Liver (tissue), 8 donors: ENCODE measurements at regions not wholly inside any gene's neighbourhood (a gene's known extent, or its start where the extent isn't known, plus 50 kb on each side); places are given as distances from the start of the nearest gene placed in this dataset.
"Not testable (repeated sequence)": the region's sequence is repeated elsewhere in the genome, so short reads cannot be mapped to it uniquely, and the experiment has no call there.

Experiments
- DNase-seq: peaks from one replicate; pipeline ENCODE4 v3.0.0-alpha.2; 2017; ENCODE audit warnings: low spot score
- H3K27ac ChIP-seq, 2 donors: one replicate each; pipeline ENCODE4 v1.7.0; 2013; ENCODE audit warnings: inconsistent platforms in 2 of 2, low read length in 2 of 2, control low read depth in 1 of 2, low read depth in 1 of 2, mild to moderate bottlenecking in 1 of 2
- H3K27me3 ChIP-seq, 4 donors: one replicate each; pipeline versions ENCODE4 v1.6.1 to v1.7.0; 2013; ENCODE audit warnings: low read length in 3 of 4, inconsistent platforms in 1 of 4, mild to moderate bottlenecking in 1 of 4, moderate library complexity in 1 of 4; ENCODE audit not compliant: control insufficient read depth in 4 of 4, insufficient read depth in 4 of 4
- H3K36me3 ChIP-seq, 4 donors: one replicate each; pipeline versions ENCODE4 v1.6.1 to v1.7.0; 2013; ENCODE audit warnings: low read length in 3 of 4, mild to moderate bottlenecking in 3 of 4, low read depth in 1 of 4, moderate library complexity in 1 of 4; ENCODE audit not compliant: control insufficient read depth in 4 of 4, insufficient read depth in 3 of 4
- H3K4me1 ChIP-seq, 4 donors: one replicate each; pipeline versions ENCODE4 v1.6.1 to v1.7.0; 2013; ENCODE audit warnings: low read length in 3 of 4, mild to moderate bottlenecking in 3 of 4, moderate library complexity in 1 of 4; ENCODE audit not compliant: control insufficient read depth in 4 of 4, insufficient read depth in 4 of 4
- H3K4me3 ChIP-seq, 3 donors: one replicate each; pipeline versions ENCODE4 v1.6.1 to v1.7.0; 2013; ENCODE audit warnings: low read length in 3 of 3, control low read depth in 1 of 3, low read depth in 1 of 3, mild to moderate bottlenecking in 1 of 3
- H3K9ac ChIP-seq, 2 donors: one replicate each; pipeline ENCODE4 v1.7.0; 2013; ENCODE audit warnings: low read length in 2 of 2, mild to moderate bottlenecking in 2 of 2, moderate library complexity in 2 of 2, control low read depth in 1 of 2, low read depth in 1 of 2
- H3K9me3 ChIP-seq, 4 donors: one replicate each; pipeline versions ENCODE4 v1.6.1 to v1.7.0; 2013; ENCODE audit warnings: low read length in 3 of 4; ENCODE audit not compliant: control insufficient read depth in 4 of 4
- ATF3 ChIP-seq: IDR thresholded peaks from 2 replicates; pipeline ENCODE4 v1.6.1; 2016; ENCODE audit warnings: antibody characterized with exemption
- CTCF ChIP-seq: fragments of 150-350 bp; IDR thresholded peaks from 2 replicates; pipeline ENCODE4 v1.5.1; 2017; ENCODE audit warnings: improper control_type of control experiment, low read depth, low read length; ENCODE audit not compliant: missing input control
- EGR1 ChIP-seq, 2 donors: IDR thresholded peaks; 2 replicates each; pipeline ENCODE4 v1.6.1; 2016 to 2018; ENCODE audit warnings: antibody characterized with exemption in 2 of 2, low read depth in 2 of 2
- FOXA1 ChIP-seq: IDR thresholded peaks from 2 replicates; pipeline ENCODE4 v1.6.1; 2016; ENCODE audit warnings: antibody characterized with exemption
- FOXA2 ChIP-seq: IDR thresholded peaks from 2 replicates; pipeline ENCODE4 v1.6.1; 2016; ENCODE audit warnings: antibody characterized with exemption
- GABPA ChIP-seq, 2 donors: IDR thresholded peaks in 1 of 2; conservative IDR thresholded peaks in 1 of 2; 2 replicates each; pipeline ENCODE4 v1.6.1; 2016; ENCODE audit warnings: antibody characterized with exemption in 2 of 2, mild to moderate bottlenecking in 1 of 2, moderate library complexity in 1 of 2
- NR2F2 ChIP-seq: IDR thresholded peaks from 2 replicates; pipeline ENCODE4 v1.6.1; 2016; ENCODE audit warnings: antibody characterized with exemption
- RAD21 ChIP-seq, 2 donors: IDR thresholded peaks; 2 replicates each; pipeline ENCODE4 v1.6.1; 2016; ENCODE audit warnings: antibody characterized with exemption in 2 of 2, mild to moderate bottlenecking in 2 of 2
- RXRA ChIP-seq, 2 donors: IDR thresholded peaks; 2 replicates each; pipeline ENCODE4 v1.6.1; 2017 to 2018; ENCODE audit warnings: antibody characterized with exemption in 2 of 2, mild to moderate bottlenecking in 1 of 2
- TAF1 ChIP-seq: conservative IDR thresholded peaks from 2 replicates; pipeline ENCODE4 v1.6.1; 2016; ENCODE audit warnings: antibody characterized with exemption, mild to moderate bottlenecking
- WGBS: extraction: QIAGEN DNeasy Blood & Tissue Kit; methylation state at CpG from one replicate; pipeline ENCODE4 v1.1.7; 2013; 5-methylcytosine and 5-hydroxymethylcytosine counted together
- TF ChIP-seq, protein P1 (sequence below): IDR thresholded peaks from 2 replicates; pipeline ENCODE4 v1.6.1; 2016; ENCODE audit warnings: antibody characterized with exemption
- TF ChIP-seq, protein P2 (sequence below): IDR thresholded peaks from 2 replicates; pipeline ENCODE4 v1.6.1; 2016; ENCODE audit warnings: antibody characterized with exemption, mild to moderate bottlenecking
- TF ChIP-seq, protein P3 (sequence below): IDR thresholded peaks from 2 replicates; pipeline ENCODE4 v1.6.1; 2016; ENCODE audit warnings: antibody characterized with exemption
- donor health status: healthy.
- donor health status: healthy.
- donor health status: healthy.
- donor health status: healthy.
- donor health status: healthy.

DNA sequence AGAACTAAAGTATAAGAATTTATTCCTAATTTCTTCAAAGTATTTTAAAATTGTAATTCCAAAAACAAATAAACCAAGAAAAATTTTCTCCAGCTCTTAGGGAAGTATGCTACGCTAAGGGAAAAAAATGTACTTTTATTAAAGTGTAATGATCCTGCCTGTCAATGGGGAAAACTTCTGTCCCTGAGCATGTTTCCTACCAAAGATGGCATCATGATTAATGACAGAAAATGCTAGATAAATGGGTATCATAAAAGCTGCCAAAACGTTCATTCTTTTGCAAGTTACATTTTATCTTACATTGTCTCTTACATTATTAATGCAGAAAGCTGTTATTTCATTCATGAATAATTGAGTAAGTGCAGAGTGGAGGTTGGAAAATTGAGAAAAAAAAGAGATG lies 443.4 kb downstream of the TECRL start (continued):
- TF ChIP-seq CTCF: no peak
- TF ChIP-seq RAD21 (IDR thresholded peaks at IDR 0.05): no peak

- H3K27ac ChIP-seq, H3K36me3 ChIP-seq, H3K27me3 ChIP-seq, H3K4me1 ChIP-seq, H3K9me3 ChIP-seq, H3K4me3 ChIP-seq, DNase-seq, H3K9ac ChIP-seq: not testable (repeated sequence)
- 91% methylated on average over 38 of the region's 38 CpGs for WGBS
Observed at GRCh38 chr4:63942706-63943286, 466.5 kb downstream of the TECRL start.

DNA sequence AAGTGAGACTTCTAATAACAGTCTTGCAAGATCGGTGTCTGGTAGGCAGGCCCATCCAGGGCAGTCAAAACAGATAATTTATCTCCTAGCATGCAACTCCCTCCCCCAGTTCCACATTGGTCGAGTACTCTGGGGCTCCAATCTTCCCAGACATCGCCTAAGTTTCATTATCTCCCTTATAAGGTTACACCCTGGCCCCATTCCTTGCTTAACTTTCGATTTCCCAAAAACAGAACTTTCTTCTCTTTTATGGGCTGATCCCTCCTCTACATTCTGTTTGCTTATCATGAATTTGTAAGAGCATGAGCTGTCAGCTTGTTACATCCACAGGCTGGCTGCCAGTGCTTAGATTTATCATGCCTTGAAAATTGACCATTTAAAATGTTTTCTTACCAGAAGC lies 471.3 kb downstream of the TECRL start:
- Histone ChIP-seq H3K4me3 (no peak overlapping the region), H3K27me3 (no peaks in the 10 kb centered on the region), H3K36me3 (no peaks in the 10 kb centered on the region), H3K4me1 (no peaks in the 10 kb centered on the region), H3K27ac (no peak overlapping the region), H3K9me3 (no peaks in the 10 kb centered on the region), H3K9ac (no peak overlapping the region)
- 44% methylated on average over 4 of the region's 4 CpGs for WGBS
- no peak for DNase-seq
- TF ChIP-seq, protein P1, sequence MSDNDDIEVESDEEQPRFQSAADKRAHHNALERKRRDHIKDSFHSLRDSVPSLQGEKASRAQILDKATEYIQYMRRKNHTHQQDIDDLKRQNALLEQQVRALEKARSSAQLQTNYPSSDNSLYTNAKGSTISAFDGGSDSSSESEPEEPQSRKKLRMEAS: no peak
- no peak for TF ChIP-seq EGR1 (IDR thresholded peaks at IDR 0.05; ENCODE audit: low read depth in 2 of 2)
- no peak for TF ChIP-seq RXRA (IDR thresholded peaks at IDR 0.05)
- TF ChIP-seq FOXA2: no peak
- no peak for TF ChIP-seq ATF3
- no peak for TF ChIP-seq NR2F2
- TF ChIP-seq GABPA (IDR thresholded peaks at IDR 0.05 in 1 of 2, conservative IDR thresholded peaks at IDR 0.05 in 1 of 2): no peak
- TF ChIP-seq, protein P2, sequence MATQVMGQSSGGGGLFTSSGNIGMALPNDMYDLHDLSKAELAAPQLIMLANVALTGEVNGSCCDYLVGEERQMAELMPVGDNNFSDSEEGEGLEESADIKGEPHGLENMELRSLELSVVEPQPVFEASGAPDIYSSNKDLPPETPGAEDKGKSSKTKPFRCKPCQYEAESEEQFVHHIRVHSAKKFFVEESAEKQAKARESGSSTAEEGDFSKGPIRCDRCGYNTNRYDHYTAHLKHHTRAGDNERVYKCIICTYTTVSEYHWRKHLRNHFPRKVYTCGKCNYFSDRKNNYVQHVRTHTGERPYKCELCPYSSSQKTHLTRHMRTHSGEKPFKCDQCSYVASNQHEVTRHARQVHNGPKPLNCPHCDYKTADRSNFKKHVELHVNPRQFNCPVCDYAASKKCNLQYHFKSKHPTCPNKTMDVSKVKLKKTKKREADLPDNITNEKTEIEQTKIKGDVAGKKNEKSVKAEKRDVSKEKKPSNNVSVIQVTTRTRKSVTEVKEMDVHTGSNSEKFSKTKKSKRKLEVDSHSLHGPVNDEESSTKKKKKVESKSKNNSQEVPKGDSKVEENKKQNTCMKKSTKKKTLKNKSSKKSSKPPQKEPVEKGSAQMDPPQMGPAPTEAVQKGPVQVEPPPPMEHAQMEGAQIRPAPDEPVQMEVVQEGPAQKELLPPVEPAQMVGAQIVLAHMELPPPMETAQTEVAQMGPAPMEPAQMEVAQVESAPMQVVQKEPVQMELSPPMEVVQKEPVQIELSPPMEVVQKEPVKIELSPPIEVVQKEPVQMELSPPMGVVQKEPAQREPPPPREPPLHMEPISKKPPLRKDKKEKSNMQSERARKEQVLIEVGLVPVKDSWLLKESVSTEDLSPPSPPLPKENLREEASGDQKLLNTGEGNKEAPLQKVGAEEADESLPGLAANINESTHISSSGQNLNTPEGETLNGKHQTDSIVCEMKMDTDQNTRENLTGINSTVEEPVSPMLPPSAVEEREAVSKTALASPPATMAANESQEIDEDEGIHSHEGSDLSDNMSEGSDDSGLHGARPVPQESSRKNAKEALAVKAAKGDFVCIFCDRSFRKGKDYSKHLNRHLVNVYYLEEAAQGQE: no peak
- no peak for TF ChIP-seq TAF1
- TF ChIP-seq FOXA1: no peak
- TF ChIP-seq, protein P3, sequence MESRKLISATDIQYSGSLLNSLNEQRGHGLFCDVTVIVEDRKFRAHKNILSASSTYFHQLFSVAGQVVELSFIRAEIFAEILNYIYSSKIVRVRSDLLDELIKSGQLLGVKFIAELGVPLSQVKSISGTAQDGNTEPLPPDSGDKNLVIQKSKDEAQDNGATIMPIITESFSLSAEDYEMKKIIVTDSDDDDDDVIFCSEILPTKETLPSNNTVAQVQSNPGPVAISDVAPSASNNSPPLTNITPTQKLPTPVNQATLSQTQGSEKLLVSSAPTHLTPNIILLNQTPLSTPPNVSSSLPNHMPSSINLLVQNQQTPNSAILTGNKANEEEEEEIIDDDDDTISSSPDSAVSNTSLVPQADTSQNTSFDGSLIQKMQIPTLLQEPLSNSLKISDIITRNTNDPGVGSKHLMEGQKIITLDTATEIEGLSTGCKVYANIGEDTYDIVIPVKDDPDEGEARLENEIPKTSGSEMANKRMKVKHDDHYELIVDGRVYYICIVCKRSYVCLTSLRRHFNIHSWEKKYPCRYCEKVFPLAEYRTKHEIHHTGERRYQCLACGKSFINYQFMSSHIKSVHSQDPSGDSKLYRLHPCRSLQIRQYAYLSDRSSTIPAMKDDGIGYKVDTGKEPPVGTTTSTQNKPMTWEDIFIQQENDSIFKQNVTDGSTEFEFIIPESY: no peak
